Stomach (tissue), 8 donors: ENCODE measurements at regions not wholly inside any gene's neighbourhood (a gene's known extent, or its start where the extent isn't known, plus 50 kb on each side); places are given as distances from the start of the nearest gene placed in this dataset.

Experiments used
- DNase-seq, 2 donors: peaks; one replicate each; pipeline versions ENCODE4 v3.0.0 to v3.0.0-alpha.2; 2013 to 2019
- H3K27ac ChIP-seq, 5 donors: fragments of 200-600 bp in 4 of 5; sonication (generic) in 4 of 5; one replicate each; pipeline ENCODE4 v1.5.1; 2013 to 2019; ENCODE audit warnings: mild to moderate bottlenecking in 1 of 5, moderate library complexity in 1 of 5
- H3K27me3 ChIP-seq, 3 donors: fragments of 200-600 bp; sonication (generic); one replicate each; pipeline ENCODE4 v1.5.1; 2017 to 2019; ENCODE audit warnings: mixed run types in 1 of 3
- H3K36me3 ChIP-seq, 4 donors: fragments of 200-600 bp; sonication (generic); 1 replicate in 3 of 4; 2 replicates in 1 of 4; pipeline ENCODE4 v1.5.1; 2016 to 2019
- H3K4me1 ChIP-seq, 4 donors: fragments of 200-600 bp; sonication (generic); one replicate each; pipeline ENCODE4 v1.5.1; 2016 to 2019
- H3K4me3 ChIP-seq, 4 donors: fragments of 200-600 bp; sonication (generic) in 3 of 4; one replicate each; pipeline ENCODE4 v1.5.1; 2016 to 2019; ENCODE audit warnings: mild to moderate bottlenecking in 1 of 4
- H3K9me3 ChIP-seq, 4 donors: fragments of 200-600 bp; sonication (generic); one replicate each; pipeline ENCODE4 v1.5.1; 2016 to 2019
- EP300 ChIP-seq: sonication (generic); formaldehyde crosslinking; IDR thresholded peaks from one replicate; pipeline ENCODE4 v1.6.1; 2017; ENCODE audit warnings: antibody characterized with exemption
- POLR2A ChIP-seq, 4 donors: fragments of 450-650 bp; IDR thresholded peaks; one replicate each; pipeline ENCODE4 v1.6.1; 2016; ENCODE audit warnings: antibody characterized with exemption in 4 of 4, control low read depth in 2 of 4, mild to moderate bottlenecking in 1 of 4, moderate library complexity in 1 of 4
- POLR2AphosphoS5 ChIP-seq, 3 donors: sonication (generic); formaldehyde crosslinking; IDR thresholded peaks; one replicate each; pipeline ENCODE4 v1.6.1; 2016; ENCODE audit warnings: antibody characterized with exemption in 3 of 3
- WGBS, 5 donors: extraction: QIAGEN DNeasy Blood & Tissue Kit in 3 of 5; methylation state at CpG; one replicate each; pipeline versions ENCODE4 v1.1.5 to v1.1.7; 2013 to 2018; 5-methylcytosine and 5-hydroxymethylcytosine counted together
- intact Hi-C: fragments of 100-400 bp; cut with DNase I; formaldehyde crosslinking; loops from one replicate; pipeline ENCODE4 v1.15.1; 2023; ENCODE audit warnings: low total_unique reads
- TF ChIP-seq, protein P1 (sequence below), 7 experiments: fragments of 450-650 bp in 4 of 7; fragments of 200-600 bp in 3 of 7; sonication (generic) in 3 of 7; IDR thresholded peaks; one replicate each; pipeline ENCODE4 v1.5.1; 2016 to 2019; ENCODE audit warnings: antibody characterized with exemption in 7 of 7, control low read depth in 2 of 7, mild to moderate bottlenecking in 1 of 7
- donor health status: healthy with polysubstance abuse.
- donor health status: Bipolar disorder and iron deficiency.
- donor health status: healthy.

DNA sequence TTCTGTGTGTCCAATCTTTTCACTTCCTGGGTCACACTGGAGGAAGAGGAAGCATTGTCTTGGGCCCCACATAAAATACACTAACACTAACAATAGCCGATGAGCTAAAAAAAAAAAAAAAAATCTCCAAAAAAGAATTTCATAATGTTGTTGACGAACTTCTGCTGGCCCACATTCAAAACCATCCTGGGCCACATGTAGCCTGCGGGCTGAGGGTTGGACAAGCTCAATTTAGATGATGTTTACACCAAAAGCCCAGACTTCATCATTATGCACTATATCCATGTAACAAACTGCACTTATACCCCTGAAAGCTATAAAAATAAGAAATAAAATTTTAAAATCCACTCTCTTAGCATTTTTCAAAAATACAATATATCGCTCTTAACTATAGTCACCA is 187.8 kb upstream of the PTBP2 start:
- Histone ChIP-seq H3K36me3 (no peaks in the 10 kb centered on the region), H3K27me3 (no peaks in the 10 kb centered on the region), H3K4me3 (no peak overlapping the region), H3K4me1 (peaks cover 0 to 13% (median 3%) of the 10 kb centered on the region in 4 donors), H3K27ac (no peak overlapping the region), H3K9me3 (peaks cover 0 to 7% (median 7%) of the 10 kb centered on the region in 4 donors)
- 72 to 94% (median 90%) methylated on average over 4 of the region's 4 CpGs for WGBS, 5 donors
- DNase-seq = no peak
- TF ChIP-seq, protein P1, sequence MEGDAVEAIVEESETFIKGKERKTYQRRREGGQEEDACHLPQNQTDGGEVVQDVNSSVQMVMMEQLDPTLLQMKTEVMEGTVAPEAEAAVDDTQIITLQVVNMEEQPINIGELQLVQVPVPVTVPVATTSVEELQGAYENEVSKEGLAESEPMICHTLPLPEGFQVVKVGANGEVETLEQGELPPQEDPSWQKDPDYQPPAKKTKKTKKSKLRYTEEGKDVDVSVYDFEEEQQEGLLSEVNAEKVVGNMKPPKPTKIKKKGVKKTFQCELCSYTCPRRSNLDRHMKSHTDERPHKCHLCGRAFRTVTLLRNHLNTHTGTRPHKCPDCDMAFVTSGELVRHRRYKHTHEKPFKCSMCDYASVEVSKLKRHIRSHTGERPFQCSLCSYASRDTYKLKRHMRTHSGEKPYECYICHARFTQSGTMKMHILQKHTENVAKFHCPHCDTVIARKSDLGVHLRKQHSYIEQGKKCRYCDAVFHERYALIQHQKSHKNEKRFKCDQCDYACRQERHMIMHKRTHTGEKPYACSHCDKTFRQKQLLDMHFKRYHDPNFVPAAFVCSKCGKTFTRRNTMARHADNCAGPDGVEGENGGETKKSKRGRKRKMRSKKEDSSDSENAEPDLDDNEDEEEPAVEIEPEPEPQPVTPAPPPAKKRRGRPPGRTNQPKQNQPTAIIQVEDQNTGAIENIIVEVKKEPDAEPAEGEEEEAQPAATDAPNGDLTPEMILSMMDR (IDR thresholded peaks at IDR 0.05) = no peak
- TF ChIP-seq POLR2A (IDR thresholded peaks at IDR 0.05) = no peak
- no peak for TF ChIP-seq POLR2AphosphoS5 (IDR thresholded peaks at IDR 0.05)
- no peak for TF ChIP-seq EP300
- intact Hi-C loops = no loop called here

DNA sequence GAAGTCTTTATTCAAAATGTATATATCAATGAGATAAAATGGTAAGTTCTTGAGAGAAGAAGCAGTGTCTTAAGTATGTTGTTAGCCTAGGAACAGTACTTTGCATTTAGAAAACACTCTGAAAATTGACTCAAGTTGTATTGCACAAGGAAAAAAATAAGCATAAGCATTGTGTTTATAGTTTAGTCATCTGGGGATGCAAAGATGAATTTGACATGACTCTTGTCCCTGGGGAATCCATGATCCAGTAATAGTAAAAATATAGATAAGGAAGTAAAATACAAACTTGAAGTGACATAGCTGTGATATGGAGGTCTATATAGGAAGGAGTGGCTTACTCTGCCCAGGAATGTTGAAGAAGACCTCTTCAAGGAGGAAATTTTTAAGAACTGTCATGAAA is 185.0 kb upstream of the PTBP2 start:
- Histone ChIP-seq H3K36me3 (no peaks in the 10 kb centered on the region), H3K27me3 (no peaks in the 10 kb centered on the region), H3K9me3 (no peaks in the 10 kb centered on the region), H3K4me1 (peaks cover 0 to 25% (median 3%) of the 10 kb centered on the region in 4 donors), H3K27ac (peak overlapping the region in 1 of 5 donors; percentile 77), H3K4me3 (no peak overlapping the region)
- intact Hi-C loops = no loop called here
- no peak for DNase-seq
- TF ChIP-seq EP300 = no peak
- TF ChIP-seq POLR2AphosphoS5 (IDR thresholded peaks at IDR 0.05) = no peak
- TF ChIP-seq, protein P1 (IDR thresholded peaks at IDR 0.05) = no peak
- TF ChIP-seq POLR2A (IDR thresholded peaks at IDR 0.05) = no peak

DNA sequence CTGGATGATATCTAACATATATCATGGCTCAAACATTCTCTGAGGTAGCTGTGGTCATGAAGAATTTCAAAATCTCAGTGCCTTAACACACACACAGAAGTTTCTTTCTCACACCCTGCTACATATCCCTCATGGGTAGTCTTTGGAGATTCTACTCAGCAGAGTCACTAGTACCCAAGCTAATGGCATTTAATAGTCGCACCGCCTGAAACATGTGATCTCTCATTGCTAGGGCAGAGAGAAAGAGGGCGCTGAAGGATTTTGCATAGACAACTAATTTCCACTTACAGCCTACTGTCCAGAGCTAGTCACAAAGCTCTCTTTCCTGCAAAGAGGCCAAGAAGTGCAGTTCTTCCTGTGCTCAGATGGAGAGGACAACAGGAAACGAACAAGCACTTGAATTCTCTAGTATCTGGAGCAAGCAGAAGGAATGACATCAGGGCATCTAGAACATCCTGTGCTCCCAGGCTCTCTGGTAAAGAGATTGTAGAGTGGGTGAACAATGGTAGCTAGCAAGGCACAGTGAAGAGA is 183.4 kb upstream of the PTBP2 start:
- Histone ChIP-seq H3K9me3 (no peaks in the 10 kb centered on the region), H3K27me3 (no peaks in the 10 kb centered on the region), H3K4me1 (peaks cover 0 to 25% (median 3%) of the 10 kb centered on the region in 4 donors), H3K27ac (peak overlapping the region in 4 of 5 donors; percentile 45 to 77 (median 74)), H3K36me3 (no peaks in the 10 kb centered on the region), H3K4me3 (no peak overlapping the region)
- intact Hi-C loops = no loop called here
- DNase-seq = peak in 1 of 2 donors; percentile 70
- WGBS, 5 donors = 41 to 72% (median 53%) methylated on average over 4 of the region's 4 CpGs
- TF ChIP-seq, protein P1 (IDR thresholded peaks at IDR 0.05) = no peak
- TF ChIP-seq POLR2AphosphoS5 (IDR thresholded peaks at IDR 0.05) (peak; percentile 27 to 65 (median 52)), EP300 (peak; percentile 43)

DNA sequence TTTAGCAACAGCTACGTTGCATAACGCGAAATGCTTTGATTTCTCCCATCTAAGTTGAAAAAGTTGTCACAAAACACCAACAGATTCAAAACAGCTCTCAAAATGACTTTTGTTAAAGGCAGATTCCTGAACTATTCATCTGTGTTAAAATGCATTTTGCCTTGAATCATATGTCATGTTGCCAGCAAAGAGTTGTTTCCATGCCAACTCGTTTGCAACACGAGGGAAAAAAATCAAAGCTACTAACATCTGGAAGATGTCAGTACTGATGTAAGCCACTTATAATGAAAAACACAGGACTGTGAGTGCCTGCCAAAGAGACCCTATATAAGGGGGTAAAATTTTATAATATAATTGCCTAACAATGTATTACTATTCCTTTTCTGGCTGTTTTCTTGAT is 182.7 kb upstream of the PTBP2 start:
- intact Hi-C loops = no loop called here
- H3K4me3 ChIP-seq = no peak overlapping the region
- H3K27me3 ChIP-seq = no peaks in the 10 kb centered on the region
- peak in 1 of 2 donors; percentile 92 for DNase-seq
- WGBS, 5 donors = 46 to 71% (median 59%) methylated on average over 5 of the region's 5 CpGs
- H3K27ac ChIP-seq = peak overlapping the region in 4 of 5 donors; percentile 45 to 77 (median 74)
- TF ChIP-seq POLR2AphosphoS5 (IDR thresholded peaks at IDR 0.05) = peak; percentile 71 to 85 (median 82)
- TF ChIP-seq POLR2A (IDR thresholded peaks at IDR 0.05) = no peak
- no peak for TF ChIP-seq EP300
- H3K36me3 ChIP-seq = no peaks in the 10 kb centered on the region
- H3K4me1 ChIP-seq = peaks cover 0 to 25% (median 3%) of the 10 kb centered on the region in 4 donors
- no peaks in the 10 kb centered on the region for H3K9me3 ChIP-seq

DNA sequence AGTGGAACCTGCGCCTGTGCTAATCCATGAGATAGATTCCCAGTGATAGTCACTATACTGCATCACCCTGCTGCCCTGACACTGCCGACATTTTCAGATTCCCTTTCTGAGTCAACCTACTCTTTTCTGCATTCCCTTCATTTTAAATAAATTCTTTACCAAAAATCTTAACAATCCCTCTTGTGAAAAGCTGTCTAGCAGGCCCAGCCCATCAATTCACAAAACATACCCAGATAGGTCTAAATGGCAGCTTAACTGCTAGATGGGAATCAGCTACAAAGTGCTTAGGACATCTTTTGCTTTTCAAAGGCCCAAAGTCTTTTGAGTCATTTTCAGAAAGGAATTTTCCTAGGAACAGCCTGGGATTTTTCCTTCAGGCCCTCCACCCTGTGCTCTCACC is 180.1 kb upstream of the PTBP2 start:
- no peak for TF ChIP-seq EP300
- no peak for TF ChIP-seq POLR2A (IDR thresholded peaks at IDR 0.05)
- no peak for TF ChIP-seq POLR2AphosphoS5 (IDR thresholded peaks at IDR 0.05)
- TF ChIP-seq, protein P1 (IDR thresholded peaks at IDR 0.05) = no peak
- Histone ChIP-seq H3K4me1 (peaks cover 0 to 25% (median 3%) of the 10 kb centered on the region in 4 donors), H3K4me3 (no peak overlapping the region), H3K9me3 (no peaks in the 10 kb centered on the region), H3K36me3 (no peaks in the 10 kb centered on the region), H3K27me3 (no peaks in the 10 kb centered on the region), H3K27ac (no peak overlapping the region)
- WGBS, 5 donors = 64 to 97% (median 88%) methylated on average over 2 of the region's 2 CpGs
- DNase-seq = no peak
- intact Hi-C loops = no loop called here
